ENCODE measurements at regions not wholly inside any gene's neighbourhood (a gene's known extent, or its start where the extent isn't known, plus 50 kb on each side); places are given as distances from the start of the nearest gene placed in this dataset.
"Not testable (repeated sequence)": the region's sequence is repeated elsewhere in the genome, so short reads cannot be mapped to it uniquely, and the experiment has no call there.

GRCh38 chr6:163748886-163749285, 334.4 kb downstream of the QKI start:
- Histone ChIP-seq H3K9ac (ENCODE audit: low read depth, low read length) (no peak overlapping the region), H3K27me3 (ENCODE audit: control insufficient read depth, insufficient read depth, low read length) (no peaks in the 10 kb centered on the region; the same call in 1 of the 2 replicates), H3K27ac (ENCODE audit: low read depth, low read length) (no peak overlapping the region), H3K4me1 (ENCODE audit: control insufficient read depth, insufficient read depth, low read length) (0 out of 2 replicates have a peak, but pooled peaks cover 8% of the 10 kb centered on the region), H3K4me3 (ENCODE audit: low read depth, low read length) (no peak overlapping the region), H3K9me3 (ENCODE audit: control insufficient read depth, insufficient read depth, low read length) (no peaks in the 10 kb centered on the region), H3K36me3 (ENCODE audit: control insufficient read depth, insufficient read depth, low read length) (no peaks in the 10 kb centered on the region)

- 0 out of 2 replicates have a peak, but pooled peaks cover 8% of the 10 kb centered on the region for H3K4me1 ChIP-seq (ENCODE audit: control insufficient read depth, insufficient read depth, low read length)
- no peaks in the 10 kb centered on the region for H3K36me3 ChIP-seq (ENCODE audit: control insufficient read depth, insufficient read depth, low read length)
- no peak overlapping the region for H3K4me3 ChIP-seq (ENCODE audit: low read depth, low read length)
- no peak overlapping the region for H3K9ac ChIP-seq (ENCODE audit: low read depth, low read length)
- no peaks in the 10 kb centered on the region for H3K9me3 ChIP-seq (ENCODE audit: control insufficient read depth, insufficient read depth, low read length)
- no peak overlapping the region for H3K27ac ChIP-seq (ENCODE audit: low read depth, low read length)
- no peaks in the 10 kb centered on the region; the same call in 1 of the 2 replicates for H3K27me3 ChIP-seq (ENCODE audit: control insufficient read depth, insufficient read depth, low read length)
These were observed 333.5 kb downstream of the QKI start for GRCh38 chr6:163748036-163748435.

- not testable (repeated sequence) for H3K4me3 ChIP-seq (ENCODE audit: low read depth, low read length); H3K9ac ChIP-seq (ENCODE audit: low read depth, low read length); H3K4me1 ChIP-seq (ENCODE audit: control insufficient read depth, insufficient read depth, low read length); H3K36me3 ChIP-seq (ENCODE audit: control insufficient read depth, insufficient read depth, low read length); H3K9me3 ChIP-seq (ENCODE audit: control insufficient read depth, insufficient read depth, low read length); H3K27me3 ChIP-seq (ENCODE audit: control insufficient read depth, insufficient read depth, low read length); H3K27ac ChIP-seq (ENCODE audit: low read depth, low read length)
These were observed 332.5 kb downstream of the QKI start for GRCh38 chr6:163747058-163747457.

GRCh38 chr6:163745536-163746400, 331.2 kb downstream of the QKI start:
- H3K36me3 ChIP-seq (ENCODE audit: control insufficient read depth, insufficient read depth, low read length): no peaks in the 10 kb centered on the region
- peak overlapping the region; percentile 31 for H3K27ac ChIP-seq (ENCODE audit: low read depth, low read length)
- H3K4me1 ChIP-seq (ENCODE audit: control insufficient read depth, insufficient read depth, low read length): 0 out of 2 replicates have a peak, but pooled peaks cover 8% of the 10 kb centered on the region
- H3K9me3 ChIP-seq (ENCODE audit: control insufficient read depth, insufficient read depth, low read length): no peaks in the 10 kb centered on the region
- H3K9ac ChIP-seq (ENCODE audit: low read depth, low read length): no peak overlapping the region
- H3K27me3 ChIP-seq (ENCODE audit: control insufficient read depth, insufficient read depth, low read length): no peaks in the 10 kb centered on the region
- no peak overlapping the region for H3K4me3 ChIP-seq (ENCODE audit: low read depth, low read length)

- Histone ChIP-seq H3K27ac (ENCODE audit: low read depth, low read length) (no peak overlapping the region), H3K27me3 (ENCODE audit: control insufficient read depth, insufficient read depth, low read length) (no peaks in the 10 kb centered on the region), H3K4me3 (ENCODE audit: low read depth, low read length) (no peak overlapping the region)
These were observed 329.9 kb downstream of the QKI start for GRCh38 chr6:163744256-163744925.

GRCh38 chr6:163743796-163744195, 329.3 kb downstream of the QKI start:
- Histone ChIP-seq H3K9ac (ENCODE audit: low read depth, low read length) (no peak overlapping the region), H3K4me3 (ENCODE audit: low read depth, low read length) (no peak overlapping the region), H3K27me3 (ENCODE audit: control insufficient read depth, insufficient read depth, low read length) (no peaks in the 10 kb centered on the region), H3K27ac (ENCODE audit: low read depth, low read length) (no peak overlapping the region), H3K36me3 (ENCODE audit: control insufficient read depth, insufficient read depth, low read length) (no peaks in the 10 kb centered on the region), H3K4me1 (ENCODE audit: control insufficient read depth, insufficient read depth, low read length) (peaks cover 11% of the 10 kb centered on the region; the same call in 1 of the 2 replicates), H3K9me3 (ENCODE audit: control insufficient read depth, insufficient read depth, low read length) (no peaks in the 10 kb centered on the region)

More at GRCh38 chr6:163744256-163744925, 329.9 kb downstream of the QKI start:
- H3K9ac ChIP-seq (ENCODE audit: low read depth, low read length): no peak overlapping the region
- H3K4me1 ChIP-seq (ENCODE audit: control insufficient read depth, insufficient read depth, low read length): 0 out of 2 replicates have a peak, but pooled peaks cover 8% of the 10 kb centered on the region
- H3K9me3 ChIP-seq (ENCODE audit: control insufficient read depth, insufficient read depth, low read length): no peaks in the 10 kb centered on the region
- no peaks in the 10 kb centered on the region for H3K36me3 ChIP-seq (ENCODE audit: control insufficient read depth, insufficient read depth, low read length)

GRCh38 chr6:163741743-163742363, 327.3 kb downstream of the QKI start:
- Histone ChIP-seq H3K4me1 (ENCODE audit: control insufficient read depth, insufficient read depth, low read length) (peaks cover 18% of the 10 kb centered on the region; the same call in 1 of the 2 replicates), H3K36me3 (ENCODE audit: control insufficient read depth, insufficient read depth, low read length) (no peaks in the 10 kb centered on the region), H3K9ac (ENCODE audit: low read depth, low read length) (no peak overlapping the region), H3K27ac (ENCODE audit: low read depth, low read length) (no peak overlapping the region), H3K4me3 (ENCODE audit: low read depth, low read length) (no peak overlapping the region), H3K27me3 (ENCODE audit: control insufficient read depth, insufficient read depth, low read length) (no peaks in the 10 kb centered on the region), H3K9me3 (ENCODE audit: control insufficient read depth, insufficient read depth, low read length) (no peaks in the 10 kb centered on the region)

- Histone ChIP-seq H3K4me3 (ENCODE audit: low read depth, low read length) (no peak overlapping the region), H3K27me3 (ENCODE audit: control insufficient read depth, insufficient read depth, low read length) (no peaks in the 10 kb centered on the region), H3K9ac (ENCODE audit: low read depth, low read length) (no peak overlapping the region), H3K27ac (ENCODE audit: low read depth, low read length) (no peak overlapping the region), H3K9me3 (ENCODE audit: control insufficient read depth, insufficient read depth, low read length) (no peaks in the 10 kb centered on the region), H3K4me1 (ENCODE audit: control insufficient read depth, insufficient read depth, low read length) (peaks cover 18% of the 10 kb centered on the region; the same call in 1 of the 2 replicates), H3K36me3 (ENCODE audit: control insufficient read depth, insufficient read depth, low read length) (no peaks in the 10 kb centered on the region)
These were observed 326.8 kb downstream of the QKI start for GRCh38 chr6:163741342-163741741.

GRCh38 chr6:163739966-163740365, 325.4 kb downstream of the QKI start:
- no peaks in the 10 kb centered on the region for H3K9me3 ChIP-seq (ENCODE audit: control insufficient read depth, insufficient read depth, low read length)
- H3K4me1 ChIP-seq (ENCODE audit: control insufficient read depth, insufficient read depth, low read length): peaks cover 10% of the 10 kb centered on the region; the same call in 1 of the 2 replicates
- H3K36me3 ChIP-seq (ENCODE audit: control insufficient read depth, insufficient read depth, low read length): no peaks in the 10 kb centered on the region
- no peak overlapping the region for H3K27ac ChIP-seq (ENCODE audit: low read depth, low read length)
- no peaks in the 10 kb centered on the region for H3K27me3 ChIP-seq (ENCODE audit: control insufficient read depth, insufficient read depth, low read length)
- H3K9ac ChIP-seq (ENCODE audit: low read depth, low read length): no peak overlapping the region
- H3K4me3 ChIP-seq (ENCODE audit: low read depth, low read length): no peak overlapping the region

- H3K27ac ChIP-seq (ENCODE audit: low read depth, low read length): no peak overlapping the region
- no peaks in the 10 kb centered on the region for H3K36me3 ChIP-seq (ENCODE audit: control insufficient read depth, insufficient read depth, low read length)
- no peak overlapping the region for H3K4me3 ChIP-seq (ENCODE audit: low read depth, low read length)
- no peaks in the 10 kb centered on the region for H3K27me3 ChIP-seq (ENCODE audit: control insufficient read depth, insufficient read depth, low read length)
- peaks cover 10% of the 10 kb centered on the region; the same call in 1 of the 2 replicates for H3K4me1 ChIP-seq (ENCODE audit: control insufficient read depth, insufficient read depth, low read length)
- no peak overlapping the region for H3K9ac ChIP-seq (ENCODE audit: low read depth, low read length)
- no peaks in the 10 kb centered on the region for H3K9me3 ChIP-seq (ENCODE audit: control insufficient read depth, insufficient read depth, low read length)
These were observed 324.8 kb downstream of the QKI start for GRCh38 chr6:163739408-163739725.

Measured in HUES48 (cell line).